22Rv1 (cell line): ENCODE measurements at regions not wholly inside any gene's neighbourhood (a gene's known extent, or its start where the extent isn't known, plus 50 kb on each side); places are given as distances from the start of the nearest gene placed in this dataset.
A peak's percentile ranks its signal among the peaks of the same experiment; 100 is the strongest.

Experiments
- CTCF ChIP-seq: fragments of 450-650 bp; IDR thresholded peaks from 2 replicates; pipeline ENCODE4 v1.5.1; 2017; ENCODE audit warnings: mild to moderate bottlenecking
- ZFX ChIP-seq: fragments of 450-650 bp; IDR thresholded peaks from 2 replicates; pipeline ENCODE4 v1.6.1; 2017; ENCODE audit warnings: antibody characterized with exemption, borderline replicate concordance

- TF ChIP-seq CTCF (peak; percentile 48), ZFX (no peak)
Observed at GRCh38 chr11:28674433-28675103, 566.4 kb downstream of the METTL15 start.
